GM12892 (cell line): ENCODE measurements at regions not wholly inside any gene's neighbourhood (a gene's known extent, or its start where the extent isn't known, plus 50 kb on each side); places are given as distances from the start of the nearest gene placed in this dataset.
"Not testable (repeated sequence)": the region's sequence is repeated elsewhere in the genome, so short reads cannot be mapped to it uniquely, and the experiment has no call there.

Source experiments
- POLR2A ChIP-seq: IDR thresholded peaks from 2 replicates; pipeline ENCODE4 v1.6.1; 2011; ENCODE audit warnings: low read depth, low read length, control low read depth
- POLR2AphosphoS5 ChIP-seq: IDR thresholded peaks from 2 replicates; pipeline ENCODE4 v1.6.1; 2011; ENCODE audit warnings: low read depth, low read length, control low read depth
- TAF1 ChIP-seq: IDR thresholded peaks from 2 replicates; pipeline ENCODE4 v1.6.1; 2011; ENCODE audit warnings: low read depth, mild to moderate bottlenecking, control low read depth, low read length, borderline replicate concordance

- not testable (repeated sequence) for TF ChIP-seq POLR2A, POLR2AphosphoS5, TAF1
Measured at GRCh38 chr9:63820882-63821281, 1464.1 kb downstream of the FOXD4L5 start.
